GM21390 (cell line): ENCODE measurements at regions not wholly inside any gene's neighbourhood (a gene's known extent, or its start where the extent isn't known, plus 50 kb on each side); places are given as distances from the start of the nearest gene placed in this dataset.

Source experiments
- ATAC-seq: cut with Tn5 transposase; IDR thresholded peaks from one replicate; pipeline ENCODE4 v1.9.1; 2021; ENCODE audit not compliant: unreplicated experiment

GRCh38 chr9:105191508-105192121 lies 52.8 kb upstream of the SLC44A1 start:
- peak; percentile 72 for ATAC-seq

DNA sequence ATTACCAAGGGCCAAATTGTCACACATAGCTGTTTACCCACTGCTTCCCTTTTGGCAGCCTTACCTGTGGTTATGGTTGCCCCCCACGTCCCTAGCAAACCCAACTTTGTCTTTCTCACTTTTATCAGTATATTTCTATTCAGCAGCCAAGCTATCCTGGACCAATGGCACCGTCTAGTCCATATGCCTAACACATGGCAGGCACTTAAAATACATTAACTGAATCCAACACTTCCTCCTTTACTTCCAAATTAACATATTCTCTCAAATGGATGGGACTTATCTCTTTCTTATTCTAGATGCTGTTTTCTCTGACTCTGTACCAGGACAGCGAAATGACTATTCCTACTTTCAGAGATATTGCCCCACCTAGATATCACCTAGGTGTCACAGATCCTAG lies 50.9 kb upstream of the SLC44A1 start:
- no peak for ATAC-seq

DNA sequence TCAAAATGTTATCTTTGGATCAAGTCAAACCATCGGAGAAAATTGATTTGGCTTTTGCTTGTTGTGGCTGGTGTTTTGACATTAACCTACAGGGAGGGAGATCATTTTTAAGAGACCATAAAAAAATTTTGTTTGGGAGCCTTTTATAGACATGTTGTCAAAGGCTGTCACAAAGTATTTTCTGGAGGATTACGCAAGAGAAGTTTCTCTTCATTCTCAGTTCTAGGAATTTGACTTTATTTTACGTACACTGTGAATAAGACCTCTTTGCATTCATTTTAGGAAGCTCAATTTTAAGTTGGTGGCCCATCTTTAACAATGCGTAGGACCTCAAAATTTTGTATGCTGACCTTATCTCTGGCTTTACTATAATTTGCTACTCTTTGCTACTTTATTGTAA lies 50.2 kb upstream of the SLC44A1 start:
- no peak for ATAC-seq
